Fibroblast of skin of left biceps (primary cell): ENCODE measurements at regions not wholly inside any gene's neighbourhood (a gene's known extent, or its start where the extent isn't known, plus 50 kb on each side); places are given as distances from the start of the nearest gene placed in this dataset.

Experiments used
- DNase-seq, 2 experiments: peaks; one replicate each; pipeline ENCODE4 v3.0.0-alpha.2; 2013; ENCODE audit warnings: low read depth in 2 of 2

- no peak for DNase-seq
Measured at GRCh38 chr17:13353590-13353989, 248.1 kb downstream of the HS3ST3A1 start.

GRCh38 chr17:13352747-13353415 lies 248.8 kb downstream of the HS3ST3A1 start:
- no peak for DNase-seq

- no peak for DNase-seq
Measured at GRCh38 chr17:13351046-13351445, 250.7 kb downstream of the HS3ST3A1 start.

- DNase-seq, result no peak
Measured at GRCh38 chr17:13350466-13350865, 251.3 kb downstream of the HS3ST3A1 start.

GRCh38 chr17:13346996-13347762 lies 254.6 kb downstream of the HS3ST3A1 start:
- DNase-seq, result peak; percentile 87 to 89

- no peak for DNase-seq
Measured at GRCh38 chr17:13346592-13346991, 255.1 kb downstream of the HS3ST3A1 start.

- DNase-seq, result peak; percentile 88 to 90
Measured at GRCh38 chr17:13346081-13346533, 255.6 kb downstream of the HS3ST3A1 start.

GRCh38 chr17:13338421-13338820 lies 263.3 kb downstream of the HS3ST3A1 start:
- no peak for DNase-seq

GRCh38 chr17:13337864-13338371 lies 263.8 kb downstream of the HS3ST3A1 start:
- DNase-seq, result peak in 1 of 2 experiments; percentile 62

GRCh38 chr17:13337151-13337550 lies 264.6 kb downstream of the HS3ST3A1 start:
- DNase-seq, result peak; percentile 51 to 65

- no peak for DNase-seq
Measured at GRCh38 chr17:13334374-13334773, 267.4 kb downstream of the HS3ST3A1 start.

GRCh38 chr17:13333661-13334060 lies 268.1 kb downstream of the HS3ST3A1 start:
- no peak for DNase-seq

GRCh38 chr17:13332207-13332606 lies 269.5 kb downstream of the HS3ST3A1 start:
- no peak for DNase-seq

- DNase-seq, result no peak
Measured at GRCh38 chr17:13329421-13329820, 272.3 kb downstream of the HS3ST3A1 start.

GRCh38 chr17:13323990-13324389 lies 277.7 kb downstream of the HS3ST3A1 start:
- DNase-seq, result no peak

GRCh38 chr17:13321951-13322701 lies 279.6 kb downstream of the HS3ST3A1 start:
- no peak for DNase-seq

- no peak for DNase-seq
Measured at GRCh38 chr17:13320046-13320785, 281.5 kb downstream of the HS3ST3A1 start.

- DNase-seq, result no peak
Measured at GRCh38 chr17:13316657-13317056, 285.1 kb downstream of the HS3ST3A1 start.

GRCh38 chr17:13311306-13311705 lies 290.4 kb downstream of the HS3ST3A1 start:
- peak; percentile 43 to 62 for DNase-seq

- no peak for DNase-seq
Measured at GRCh38 chr17:13310858-13311257, 290.9 kb downstream of the HS3ST3A1 start.

GRCh38 chr17:13306310-13306962 lies 288.6 kb upstream of the ELAC2 start:
- peak in 1 of 2 experiments; percentile 41 for DNase-seq
